Esophagus squamous epithelium (tissue), 4 donors: ENCODE measurements at regions not wholly inside any gene's neighbourhood (a gene's known extent, or its start where the extent isn't known, plus 50 kb on each side); places are given as distances from the start of the nearest gene placed in this dataset.

Experiments
- POLR2A ChIP-seq, 4 donors: fragments of 450-650 bp; IDR thresholded peaks; one replicate each; pipeline ENCODE4 v1.6.1; 2017; ENCODE audit warnings: antibody characterized with exemption in 4 of 4, mild to moderate bottlenecking in 4 of 4, moderate library complexity in 3 of 4
- TF ChIP-seq, protein P1 (sequence below), 6 experiments: fragments of 450-650 bp in 4 of 6; fragments of 200-600 bp in 2 of 6; sonication (generic) in 2 of 6; IDR thresholded peaks; one replicate each; pipeline ENCODE4 v1.5.1; 2016 to 2019; ENCODE audit warnings: antibody characterized with exemption in 6 of 6, mild to moderate bottlenecking in 4 of 6, moderate library complexity in 4 of 6

DNA sequence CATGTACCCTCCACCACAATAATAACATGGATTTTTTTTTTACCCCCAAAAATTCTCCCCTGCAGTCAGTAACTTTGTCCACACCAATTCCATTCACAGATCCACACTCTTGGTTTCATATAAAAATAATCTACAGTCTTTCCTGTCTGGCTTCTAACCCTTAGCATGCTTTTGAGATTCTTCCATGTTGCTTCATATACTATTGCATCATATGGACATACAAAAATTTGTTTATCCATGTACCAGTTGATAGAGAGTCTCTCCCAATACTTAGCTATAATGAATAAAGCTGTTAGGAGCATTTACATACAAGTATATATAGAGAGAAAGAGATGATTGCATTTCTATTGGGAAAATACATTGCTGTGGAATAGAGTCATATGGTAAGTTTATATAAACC lies 575.0 kb downstream of the XPNPEP1 start:
- TF ChIP-seq, protein P1, sequence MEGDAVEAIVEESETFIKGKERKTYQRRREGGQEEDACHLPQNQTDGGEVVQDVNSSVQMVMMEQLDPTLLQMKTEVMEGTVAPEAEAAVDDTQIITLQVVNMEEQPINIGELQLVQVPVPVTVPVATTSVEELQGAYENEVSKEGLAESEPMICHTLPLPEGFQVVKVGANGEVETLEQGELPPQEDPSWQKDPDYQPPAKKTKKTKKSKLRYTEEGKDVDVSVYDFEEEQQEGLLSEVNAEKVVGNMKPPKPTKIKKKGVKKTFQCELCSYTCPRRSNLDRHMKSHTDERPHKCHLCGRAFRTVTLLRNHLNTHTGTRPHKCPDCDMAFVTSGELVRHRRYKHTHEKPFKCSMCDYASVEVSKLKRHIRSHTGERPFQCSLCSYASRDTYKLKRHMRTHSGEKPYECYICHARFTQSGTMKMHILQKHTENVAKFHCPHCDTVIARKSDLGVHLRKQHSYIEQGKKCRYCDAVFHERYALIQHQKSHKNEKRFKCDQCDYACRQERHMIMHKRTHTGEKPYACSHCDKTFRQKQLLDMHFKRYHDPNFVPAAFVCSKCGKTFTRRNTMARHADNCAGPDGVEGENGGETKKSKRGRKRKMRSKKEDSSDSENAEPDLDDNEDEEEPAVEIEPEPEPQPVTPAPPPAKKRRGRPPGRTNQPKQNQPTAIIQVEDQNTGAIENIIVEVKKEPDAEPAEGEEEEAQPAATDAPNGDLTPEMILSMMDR (IDR thresholded peaks at IDR 0.05), result no peak
- no peak for TF ChIP-seq POLR2A (IDR thresholded peaks at IDR 0.05)
